Gastroesophageal sphincter (tissue), 3 donors: ENCODE measurements at regions not wholly inside any gene's neighbourhood (a gene's known extent, or its start where the extent isn't known, plus 50 kb on each side); places are given as distances from the start of the nearest gene placed in this dataset.

ENCODE experiments used
- EP300 ChIP-seq: sonication (generic); formaldehyde crosslinking; IDR thresholded peaks from one replicate; pipeline ENCODE4 v1.6.1; 2017; ENCODE audit warnings: antibody characterized with exemption, mild to moderate bottlenecking
- POLR2A ChIP-seq, 2 donors: fragments of 450-650 bp; IDR thresholded peaks; one replicate each; pipeline ENCODE4 v1.6.1; 2017; ENCODE audit warnings: antibody characterized with exemption in 2 of 2, mild to moderate bottlenecking in 2 of 2, moderate library complexity in 1 of 2
- POLR2AphosphoS5 ChIP-seq: sonication (generic); formaldehyde crosslinking; IDR thresholded peaks from one replicate; pipeline ENCODE4 v1.6.1; 2017; ENCODE audit warnings: antibody characterized with exemption
- TF ChIP-seq, protein P1 (sequence below), 4 experiments: fragments of 200-600 bp in 2 of 4; fragments of 450-650 bp in 2 of 4; sonication (generic) in 1 of 4; IDR thresholded peaks; one replicate each; pipeline ENCODE4 v1.5.1; 2017 to 2019; ENCODE audit warnings: antibody characterized with exemption in 4 of 4, mild to moderate bottlenecking in 2 of 4, moderate library complexity in 2 of 4

DNA sequence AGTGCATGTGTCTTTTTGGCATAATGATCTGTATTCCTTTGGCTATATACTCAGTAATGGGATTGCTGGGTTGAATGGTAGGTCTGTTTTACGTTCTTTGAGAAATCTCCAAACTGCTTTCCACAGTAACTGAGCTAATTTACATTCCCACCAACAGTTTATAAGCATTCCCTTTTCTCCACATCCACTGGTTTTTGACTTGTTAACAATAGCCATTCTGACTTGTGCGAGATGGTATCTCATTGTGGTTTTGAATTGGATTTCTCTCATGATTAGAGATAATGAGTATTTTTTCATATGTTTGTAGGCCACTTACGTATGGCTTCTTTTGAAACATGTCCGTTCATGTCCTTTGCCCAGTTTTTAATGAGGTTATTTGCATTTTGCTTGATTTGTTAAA, 117.7 kb downstream of the CHCHD4 start:
- TF ChIP-seq POLR2AphosphoS5 (no peak), POLR2A (IDR thresholded peaks at IDR 0.05) (no peak), EP300 (no peak)
- TF ChIP-seq, protein P1, sequence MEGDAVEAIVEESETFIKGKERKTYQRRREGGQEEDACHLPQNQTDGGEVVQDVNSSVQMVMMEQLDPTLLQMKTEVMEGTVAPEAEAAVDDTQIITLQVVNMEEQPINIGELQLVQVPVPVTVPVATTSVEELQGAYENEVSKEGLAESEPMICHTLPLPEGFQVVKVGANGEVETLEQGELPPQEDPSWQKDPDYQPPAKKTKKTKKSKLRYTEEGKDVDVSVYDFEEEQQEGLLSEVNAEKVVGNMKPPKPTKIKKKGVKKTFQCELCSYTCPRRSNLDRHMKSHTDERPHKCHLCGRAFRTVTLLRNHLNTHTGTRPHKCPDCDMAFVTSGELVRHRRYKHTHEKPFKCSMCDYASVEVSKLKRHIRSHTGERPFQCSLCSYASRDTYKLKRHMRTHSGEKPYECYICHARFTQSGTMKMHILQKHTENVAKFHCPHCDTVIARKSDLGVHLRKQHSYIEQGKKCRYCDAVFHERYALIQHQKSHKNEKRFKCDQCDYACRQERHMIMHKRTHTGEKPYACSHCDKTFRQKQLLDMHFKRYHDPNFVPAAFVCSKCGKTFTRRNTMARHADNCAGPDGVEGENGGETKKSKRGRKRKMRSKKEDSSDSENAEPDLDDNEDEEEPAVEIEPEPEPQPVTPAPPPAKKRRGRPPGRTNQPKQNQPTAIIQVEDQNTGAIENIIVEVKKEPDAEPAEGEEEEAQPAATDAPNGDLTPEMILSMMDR (IDR thresholded peaks at IDR 0.05) = no peak
